ENCODE measurements at regions not wholly inside any gene's neighbourhood (a gene's known extent, or its start where the extent isn't known, plus 50 kb on each side); places are given as distances from the start of the nearest gene placed in this dataset.
"Not testable (repeated sequence)": the region's sequence is repeated elsewhere in the genome, so short reads cannot be mapped to it uniquely, and the experiment has no call there.

- FAIRE-seq, result no peak
- no peaks in the 10 kb centered on the region for H3K36me3 ChIP-seq (ENCODE audit: control insufficient read depth, insufficient read depth, low read length)
- H3K27me3 ChIP-seq (ENCODE audit: control insufficient read depth, insufficient read depth, low read length), result no peaks in the 10 kb centered on the region
- no peak for TF ChIP-seq CTCF (IDR thresholded peaks at IDR 0.05; ENCODE audit: insufficient read depth, low read length, severe bottlenecking)
- no peak for DNase-seq (ENCODE audit: low read depth)
- no peak overlapping the region for H3K4me3 ChIP-seq (ENCODE audit: low read depth, low read length)
Measured at GRCh38 chr7:131080754-131081153, 246.9 kb upstream of the MKLN1 start.

GRCh38 chr7:131081308-131081707 lies 246.4 kb upstream of the MKLN1 start:
- Histone ChIP-seq H3K4me3 (ENCODE audit: low read depth, low read length) (no peak overlapping the region), H3K27me3 (ENCODE audit: control insufficient read depth, insufficient read depth, low read length) (no peaks in the 10 kb centered on the region), H3K36me3 (ENCODE audit: control insufficient read depth, insufficient read depth, low read length) (no peaks in the 10 kb centered on the region)
- no peak for DNase-seq (ENCODE audit: low read depth)
- TF ChIP-seq CTCF (IDR thresholded peaks at IDR 0.05; ENCODE audit: insufficient read depth, low read length, severe bottlenecking), result no peak
- no peak for FAIRE-seq

GRCh38 chr7:131083781-131084180 lies 243.9 kb upstream of the MKLN1 start:
- no peak overlapping the region for H3K4me3 ChIP-seq (ENCODE audit: low read depth, low read length)
- no peaks in the 10 kb centered on the region for H3K36me3 ChIP-seq (ENCODE audit: control insufficient read depth, insufficient read depth, low read length)
- DNase-seq (ENCODE audit: low read depth) (no peak), FAIRE-seq (no peak)
- H3K27me3 ChIP-seq (ENCODE audit: control insufficient read depth, insufficient read depth, low read length), result no peaks in the 10 kb centered on the region
- TF ChIP-seq CTCF (IDR thresholded peaks at IDR 0.05; ENCODE audit: insufficient read depth, low read length, severe bottlenecking), result no peak

- not testable (repeated sequence) for DNase-seq (ENCODE audit: low read depth); H3K36me3 ChIP-seq (ENCODE audit: control insufficient read depth, insufficient read depth, low read length); H3K4me3 ChIP-seq (ENCODE audit: low read depth, low read length); FAIRE-seq; H3K27me3 ChIP-seq (ENCODE audit: control insufficient read depth, insufficient read depth, low read length)
Measured at GRCh38 chr7:131084336-131084735, 243.3 kb upstream of the MKLN1 start.

GRCh38 chr7:131087756-131088658 lies 239.7 kb upstream of the MKLN1 start:
- Histone ChIP-seq H3K27me3 (ENCODE audit: control insufficient read depth, insufficient read depth, low read length) (no peaks in the 10 kb centered on the region), H3K4me3 (ENCODE audit: low read depth, low read length) (no peak overlapping the region), H3K36me3 (ENCODE audit: control insufficient read depth, insufficient read depth, low read length) (peaks cover 1% of the 10 kb centered on the region)
- FAIRE-seq (no peak), DNase-seq (ENCODE audit: low read depth) (no peak)
- no peak for TF ChIP-seq CTCF (IDR thresholded peaks at IDR 0.05; ENCODE audit: insufficient read depth, low read length, severe bottlenecking)

GRCh38 chr7:131090188-131090587 lies 237.5 kb upstream of the MKLN1 start:
- Histone ChIP-seq H3K27me3 (ENCODE audit: control insufficient read depth, insufficient read depth, low read length) (no peaks in the 10 kb centered on the region), H3K4me3 (ENCODE audit: low read depth, low read length) (no peak overlapping the region), H3K36me3 (ENCODE audit: control insufficient read depth, insufficient read depth, low read length) (peaks cover 1% of the 10 kb centered on the region)
- DNase-seq (ENCODE audit: low read depth) (no peak), FAIRE-seq (no peak)
- TF ChIP-seq CTCF (IDR thresholded peaks at IDR 0.05; ENCODE audit: insufficient read depth, low read length, severe bottlenecking), result no peak

Measured in bronchial epithelial cell (primary cell).